HCT116 (cell line): ENCODE measurements at regions not wholly inside any gene's neighbourhood (a gene's known extent, or its start where the extent isn't known, plus 50 kb on each side); places are given as distances from the start of the nearest gene placed in this dataset.

ENCODE experiments used
- CTCF ChIP-seq, 3 experiments: fragments of 200-600 bp in 1 of 3; sonication (generic) in 1 of 3; IDR thresholded peaks in 2 of 3; conservative IDR thresholded peaks in 1 of 3; 2 replicates each; pipeline ENCODE4 v1.5.1; 2012 to 2017; ENCODE audit warnings: low read depth in 2 of 3, low read length in 2 of 3, antibody characterized with exemption in 1 of 3, borderline replicate concordance in 1 of 3, control low read depth in 1 of 3, mild to moderate bottlenecking in 1 of 3, mixed read lengths in 1 of 3, mixed run types in 1 of 3, moderate library complexity in 1 of 3; ENCODE audit not compliant: insufficient read depth in 1 of 3
- POLR2A ChIP-seq: IDR thresholded peaks from 2 replicates; pipeline ENCODE4 v1.7.0; 2011; ENCODE audit warnings: borderline replicate concordance; ENCODE audit not compliant: insufficient read depth, insufficient read length; ENCODE audit errors: extremely low read depth
- POLR2AphosphoS5 ChIP-seq: IDR thresholded peaks from 2 replicates; pipeline ENCODE4 v1.6.1; 2011; ENCODE audit warnings: mild to moderate bottlenecking, low read depth, low read length, moderate library complexity
- ZNF274 ChIP-seq: fragments of 200-500 bp; sonication (Bioruptor generic); IDR thresholded peaks from 2 replicates; pipeline ENCODE4 v1.6.1; 2014; ENCODE audit warnings: mild to moderate bottlenecking, low read depth, low read length, inconsistent platforms

GRCh38 chr2:198347349-198347748 is 543.0 kb downstream of the PLCL1 start:
- TF ChIP-seq ZNF274 (no peak), CTCF (IDR thresholded peaks at IDR 0.05 in 2 of 3, conservative IDR thresholded peaks at IDR 0.05 in 1 of 3; ENCODE audit: borderline replicate concordance in 1 of 3, insufficient read depth in 1 of 3, low read depth in 2 of 3, low read length in 2 of 3) (no peak), POLR2AphosphoS5 (no peak), POLR2A (no peak)
